ENCODE measurements at regions not wholly inside any gene's neighbourhood (a gene's known extent, or its start where the extent isn't known, plus 50 kb on each side); places are given as distances from the start of the nearest gene placed in this dataset.
"Not testable (repeated sequence)": the region's sequence is repeated elsewhere in the genome, so short reads cannot be mapped to it uniquely, and the experiment has no call there.

DNA sequence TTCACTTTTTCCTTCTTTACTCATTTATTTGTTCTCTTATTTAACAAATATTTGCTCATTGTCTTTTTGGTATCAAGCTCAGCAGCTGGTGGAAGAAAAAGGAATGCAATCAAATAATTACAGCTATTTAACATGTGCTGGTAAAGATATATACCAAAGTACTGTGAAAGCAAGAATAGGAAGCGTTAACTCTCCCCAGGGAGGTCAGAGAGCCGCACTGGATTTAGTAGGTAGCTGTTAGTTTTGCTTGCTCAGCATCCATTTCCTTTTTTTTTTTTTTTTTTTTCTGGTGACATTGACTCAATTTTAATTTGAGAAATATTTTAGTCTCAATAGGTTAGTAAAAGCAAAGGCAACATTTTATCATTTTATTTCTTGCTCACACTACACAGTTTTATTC is 308.5 kb upstream of the MDFIC2 start:
- no peak for DNase-seq

DNA sequence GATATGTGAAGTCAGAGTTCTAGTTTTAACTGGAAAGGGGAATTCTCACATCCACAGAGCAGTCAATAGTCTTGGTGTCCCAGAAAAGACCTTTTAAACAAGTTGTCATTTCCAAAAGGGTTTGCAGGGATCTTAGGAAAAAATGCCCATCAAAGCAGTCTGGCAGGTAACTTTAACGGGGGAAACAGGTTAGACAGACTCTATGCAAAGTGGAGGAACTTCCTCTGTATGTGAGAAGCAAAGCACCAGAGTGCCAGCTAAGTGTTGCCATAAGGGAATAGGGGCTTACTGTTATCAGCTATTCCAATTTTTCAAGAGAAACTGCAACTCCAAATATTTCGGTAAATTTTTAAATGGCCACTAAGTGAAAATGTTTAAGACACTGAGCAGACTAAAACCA is 307.9 kb upstream of the MDFIC2 start:
- DNase-seq, result no peak

GRCh38 chr3:70618151-70618550 is 305.7 kb upstream of the MDFIC2 start:
- DNase-seq, result no peak

GRCh38 chr3:70617349-70617748 is 304.9 kb upstream of the MDFIC2 start:
- not testable (repeated sequence) for DNase-seq

GRCh38 chr3:70615286-70615685 is 302.8 kb upstream of the MDFIC2 start:
- DNase-seq, result no peak

DNA sequence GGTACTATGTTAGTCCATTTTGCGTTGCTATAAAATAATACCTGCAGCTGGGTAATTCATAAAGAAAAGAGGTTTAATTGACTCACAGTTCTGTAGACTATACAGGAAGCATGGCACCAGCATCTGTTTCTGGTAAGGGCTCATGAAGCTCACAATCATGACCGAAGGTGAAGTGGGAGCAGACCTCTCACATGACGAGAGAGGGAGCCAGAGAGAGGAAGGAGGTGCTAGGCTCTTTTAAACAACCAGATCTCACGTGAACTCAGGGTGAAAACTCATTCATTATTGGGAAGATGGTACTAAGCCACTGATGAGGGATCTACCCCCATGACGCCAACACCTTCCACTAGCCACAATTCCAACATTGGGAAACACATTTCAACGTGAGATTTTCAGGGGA is 301.7 kb upstream of the MDFIC2 start:
- DNase-seq, result no peak

GRCh38 chr3:70612920-70613319 is 300.5 kb upstream of the MDFIC2 start:
- DNase-seq, result no peak

DNA sequence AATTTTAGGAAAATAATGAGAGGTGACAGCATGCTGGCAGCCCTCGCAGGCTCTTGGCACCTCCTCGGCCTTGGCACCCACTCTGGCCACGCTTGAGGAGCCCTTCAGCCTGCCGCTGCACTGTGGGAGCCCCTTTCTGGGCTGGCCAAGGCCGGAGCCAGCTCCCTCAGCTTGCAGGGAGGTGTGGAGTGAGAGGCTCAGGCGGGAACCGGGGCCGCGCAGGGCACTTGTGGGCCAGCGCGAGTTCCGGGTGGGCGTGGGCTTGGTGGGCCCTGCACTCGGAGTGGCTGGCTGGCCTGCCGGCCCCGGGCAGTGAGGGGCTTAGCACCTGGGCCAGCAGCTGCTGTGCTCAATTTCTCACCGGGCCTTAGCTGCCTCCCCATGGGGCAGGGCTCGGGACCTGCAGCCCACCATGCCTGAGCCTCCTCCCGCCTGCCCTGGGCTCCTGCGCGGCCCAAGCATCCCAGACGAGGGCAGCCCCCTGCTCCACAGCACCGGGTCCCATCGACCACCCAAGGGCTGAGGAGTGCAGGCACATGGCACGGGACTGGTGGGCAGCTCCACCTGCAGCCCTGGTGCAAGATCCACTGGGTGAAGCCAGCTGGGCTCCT is 299.3 kb upstream of the MDFIC2 start:
- DNase-seq, result not testable (repeated sequence)

GRCh38 chr3:70608434-70608833 is 296.0 kb upstream of the MDFIC2 start:
- no peak for DNase-seq

GRCh38 chr3:70607469-70607868 is 295.0 kb upstream of the MDFIC2 start:
- DNase-seq, result no peak

DNA sequence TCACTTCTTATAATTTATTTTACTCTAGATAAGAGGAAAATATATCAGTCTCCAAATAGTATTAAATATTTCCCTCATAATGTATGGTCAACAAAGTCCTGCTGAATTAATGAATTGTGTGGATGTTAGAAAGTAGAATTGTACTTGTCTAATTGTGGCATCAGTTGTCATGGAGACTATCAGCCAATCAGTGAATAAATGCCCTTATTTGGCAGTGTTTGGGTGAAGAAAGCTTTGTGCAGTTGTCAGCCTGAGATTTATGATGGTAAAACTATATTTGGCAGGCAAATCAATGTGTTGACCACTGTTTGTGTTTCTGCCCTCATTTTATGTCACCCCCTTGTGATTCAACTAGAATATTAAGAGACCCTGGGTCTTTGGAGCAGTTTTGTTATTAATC is 293.6 kb upstream of the MDFIC2 start:
- DNase-seq, result no peak

DNA sequence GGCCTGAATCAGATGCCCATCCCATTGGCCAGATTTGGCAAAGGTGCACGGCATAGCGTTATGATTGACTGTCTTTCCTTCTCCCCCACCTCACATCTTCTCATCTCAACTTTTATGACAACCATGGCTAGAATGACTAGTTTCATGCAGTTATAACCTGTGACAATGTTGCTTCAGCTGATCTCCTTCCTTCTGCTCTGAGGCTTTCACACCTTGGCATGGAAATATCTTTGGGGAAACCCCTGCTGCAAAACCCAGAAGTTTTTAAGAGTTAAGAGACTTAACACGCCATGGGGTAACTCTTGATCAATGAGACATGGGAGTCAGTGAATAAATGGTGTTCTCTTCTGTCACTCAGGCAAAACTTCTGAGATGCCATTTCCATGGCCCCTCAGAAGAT is 290.7 kb upstream of the MDFIC2 start:
- DNase-seq, result no peak

GRCh38 chr3:70597312-70597711 is 284.9 kb upstream of the MDFIC2 start:
- DNase-seq, result no peak

DNA sequence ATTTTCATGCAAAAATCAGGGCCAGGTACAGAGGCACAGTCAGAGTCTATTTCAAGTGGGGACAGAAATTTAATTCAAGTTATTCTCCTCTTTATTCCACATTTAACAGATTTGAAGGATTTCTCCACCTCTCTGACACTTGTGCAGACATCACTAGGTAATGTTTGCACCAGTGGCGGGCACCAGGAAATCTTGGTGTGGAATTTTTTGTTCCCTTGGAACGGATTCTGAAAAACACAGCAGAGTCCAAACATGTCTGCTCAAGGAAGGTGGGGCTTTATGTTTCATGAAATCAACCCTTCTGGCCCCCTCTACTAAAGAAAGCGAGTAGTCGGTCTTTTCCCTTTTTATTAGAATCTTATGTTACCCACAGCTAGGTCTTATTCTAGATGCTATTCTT is 271.2 kb upstream of the MDFIC2 start:
- no peak for DNase-seq

- DNase-seq, result no peak
Measured at GRCh38 chr3:70582803-70583202, 270.4 kb upstream of the MDFIC2 start.

DNA sequence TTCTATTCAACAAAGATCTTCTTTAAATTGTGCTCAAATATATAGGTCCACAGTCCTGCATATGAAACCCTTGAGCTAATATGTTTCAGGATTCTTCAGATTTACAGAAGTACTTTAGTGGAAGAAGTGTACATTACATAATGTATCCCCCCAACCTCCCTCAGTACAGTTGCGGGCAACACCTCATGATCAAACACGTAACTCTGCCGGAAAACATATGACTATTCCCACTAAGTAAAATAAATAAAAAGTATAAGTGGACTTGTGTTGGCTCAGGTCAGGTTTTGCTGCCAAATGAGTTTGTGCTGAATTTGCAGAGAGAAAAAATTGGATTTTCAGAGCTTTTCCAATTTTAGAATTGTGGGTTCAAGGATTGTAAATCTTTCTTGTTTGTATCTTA is 267.6 kb upstream of the MDFIC2 start:
- no peak for DNase-seq

- DNase-seq, result no peak
Measured at GRCh38 chr3:70571696-70572095, 259.3 kb upstream of the MDFIC2 start.

DNA sequence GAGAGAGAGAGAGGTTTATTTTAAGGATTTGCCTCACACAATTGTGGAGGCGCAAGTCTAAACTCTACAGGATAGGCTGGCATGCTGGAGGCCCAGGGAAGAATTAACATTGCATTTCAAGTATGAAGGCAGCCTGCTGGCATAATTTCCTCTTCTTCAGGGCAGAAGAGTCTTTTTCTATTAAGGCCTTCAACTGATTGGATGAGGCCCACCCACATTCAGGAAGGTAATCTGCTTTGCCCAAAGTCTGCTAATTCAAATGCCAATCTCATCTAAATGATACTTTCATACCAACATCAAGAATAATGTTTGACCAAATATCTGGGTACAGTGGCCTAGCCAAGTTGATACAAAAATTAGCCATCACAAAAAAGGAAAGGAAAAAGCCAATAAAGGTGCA is 258.1 kb upstream of the MDFIC2 start:
- DNase-seq, result no peak

GRCh38 chr3:70568626-70569025 is 256.2 kb upstream of the MDFIC2 start:
- DNase-seq, result no peak

GRCh38 chr3:70565861-70566260 is 253.4 kb upstream of the MDFIC2 start:
- DNase-seq, result no peak

DNA sequence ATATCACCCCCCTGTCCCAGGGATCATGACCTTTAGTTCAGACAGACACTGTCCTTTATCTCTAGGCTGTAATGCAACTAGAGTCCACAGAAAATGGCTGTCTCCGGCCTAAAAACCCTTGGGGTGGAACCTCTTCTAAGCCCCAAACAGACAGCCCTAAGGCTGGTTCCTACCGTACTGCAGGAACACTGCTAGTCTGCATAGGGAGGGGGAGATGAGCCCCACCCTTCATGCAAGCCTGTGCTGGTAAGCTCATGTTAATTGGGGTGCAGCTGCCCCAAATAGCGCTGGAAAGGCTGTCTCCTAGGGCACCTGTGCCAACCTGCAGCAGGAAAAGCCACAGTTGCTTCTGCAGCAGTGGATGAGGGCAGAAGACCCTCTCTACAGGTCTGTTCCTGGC is 252.1 kb upstream of the MDFIC2 start:
- DNase-seq, result no peak

- DNase-seq, result no peak
Measured at GRCh38 chr3:70561796-70562195, 249.4 kb upstream of the MDFIC2 start.

DNA sequence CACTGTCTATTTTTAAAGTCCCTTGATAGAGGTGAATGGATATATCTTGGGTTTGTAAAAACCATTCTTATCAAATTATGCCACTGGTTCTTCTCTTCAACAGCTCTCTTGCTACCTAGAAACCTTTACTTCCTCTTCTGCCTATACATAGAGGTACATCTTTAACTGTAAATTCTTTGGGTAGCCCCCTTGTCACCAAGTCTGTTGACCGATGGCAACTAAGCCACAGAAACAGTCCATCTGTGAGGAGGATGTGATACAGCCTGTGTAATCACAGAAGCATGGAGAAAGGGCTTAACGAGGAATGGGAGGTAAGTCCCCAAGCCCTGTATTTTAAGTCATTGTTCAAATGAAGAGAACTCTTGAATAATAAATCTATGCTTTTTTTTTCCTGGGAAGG is 246.5 kb upstream of the MDFIC2 start:
- no peak for DNase-seq

DNA sequence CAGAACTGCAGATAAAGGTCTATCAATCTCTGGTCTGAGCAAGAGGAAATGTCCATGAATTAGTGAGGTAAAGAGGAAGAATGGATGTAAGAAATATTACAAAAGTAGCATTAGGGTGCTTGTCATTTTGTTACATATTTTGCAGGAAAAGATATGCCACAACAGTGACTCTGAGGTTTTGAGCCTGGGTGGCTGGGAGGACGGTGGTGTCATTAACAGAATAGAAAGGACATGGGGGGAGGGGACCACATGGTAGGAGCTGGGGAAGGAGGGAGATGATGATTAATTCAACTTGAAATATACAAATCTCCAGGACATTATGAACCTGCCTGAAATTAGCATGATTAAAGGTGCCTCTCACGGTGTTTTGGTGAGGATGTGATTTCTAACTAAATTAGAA is 245.5 kb upstream of the MDFIC2 start:
- DNase-seq, result no peak

DNA sequence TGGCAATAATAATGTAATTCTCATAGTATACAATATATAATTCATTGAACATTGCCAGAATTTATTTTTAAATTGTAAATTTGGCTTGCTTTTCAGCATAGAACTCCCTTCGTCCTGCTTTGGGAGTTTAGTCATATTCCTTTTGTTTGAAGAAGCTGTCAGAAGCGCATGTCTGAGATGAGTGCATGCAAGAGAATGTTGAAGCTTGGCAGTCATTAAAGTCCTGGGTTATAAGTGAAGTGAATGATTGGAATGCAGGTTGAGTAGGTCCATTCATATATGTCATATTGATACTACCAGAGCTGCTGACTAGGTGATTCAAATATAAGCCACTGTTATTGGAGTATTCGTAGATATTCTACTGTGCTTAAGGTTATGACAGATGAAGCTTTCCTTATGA is 243.6 kb upstream of the MDFIC2 start:
- DNase-seq, result no peak

GRCh38 chr3:70554170-70554569 is 241.7 kb upstream of the MDFIC2 start:
- no peak for DNase-seq
